Omental fat pad (tissue), 3 donors: ENCODE measurements at regions not wholly inside any gene's neighbourhood (a gene's known extent, or its start where the extent isn't known, plus 50 kb on each side); places are given as distances from the start of the nearest gene placed in this dataset.
"Not testable (repeated sequence)": the region's sequence is repeated elsewhere in the genome, so short reads cannot be mapped to it uniquely, and the experiment has no call there.

Experiments used
- ATAC-seq: fragments of 150-250 bp; one replicate; pipeline ENCODE4 v1.9.1; 2016; ENCODE audit warnings: mild to moderate bottlenecking, moderate library complexity; ENCODE audit not compliant: low FRiP score
- DNase-seq: peaks from one replicate; pipeline ENCODE4 v3.0.0-alpha.2; 2019; ENCODE audit warnings: low spot score
- TF ChIP-seq, protein P1 (sequence below), 3 donors: fragments of 450-650 bp; IDR thresholded peaks; one replicate each; pipeline ENCODE4 v1.5.1; 2016 to 2017; ENCODE audit warnings: antibody characterized with exemption in 3 of 3, mild to moderate bottlenecking in 3 of 3, moderate library complexity in 2 of 3

GRCh38 chr13:44837250-44837649 lies 152.0 kb downstream of the NUFIP1 start:
- TF ChIP-seq, protein P1, sequence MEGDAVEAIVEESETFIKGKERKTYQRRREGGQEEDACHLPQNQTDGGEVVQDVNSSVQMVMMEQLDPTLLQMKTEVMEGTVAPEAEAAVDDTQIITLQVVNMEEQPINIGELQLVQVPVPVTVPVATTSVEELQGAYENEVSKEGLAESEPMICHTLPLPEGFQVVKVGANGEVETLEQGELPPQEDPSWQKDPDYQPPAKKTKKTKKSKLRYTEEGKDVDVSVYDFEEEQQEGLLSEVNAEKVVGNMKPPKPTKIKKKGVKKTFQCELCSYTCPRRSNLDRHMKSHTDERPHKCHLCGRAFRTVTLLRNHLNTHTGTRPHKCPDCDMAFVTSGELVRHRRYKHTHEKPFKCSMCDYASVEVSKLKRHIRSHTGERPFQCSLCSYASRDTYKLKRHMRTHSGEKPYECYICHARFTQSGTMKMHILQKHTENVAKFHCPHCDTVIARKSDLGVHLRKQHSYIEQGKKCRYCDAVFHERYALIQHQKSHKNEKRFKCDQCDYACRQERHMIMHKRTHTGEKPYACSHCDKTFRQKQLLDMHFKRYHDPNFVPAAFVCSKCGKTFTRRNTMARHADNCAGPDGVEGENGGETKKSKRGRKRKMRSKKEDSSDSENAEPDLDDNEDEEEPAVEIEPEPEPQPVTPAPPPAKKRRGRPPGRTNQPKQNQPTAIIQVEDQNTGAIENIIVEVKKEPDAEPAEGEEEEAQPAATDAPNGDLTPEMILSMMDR (IDR thresholded peaks at IDR 0.05), result no peak
- DNase-seq (no peak), ATAC-seq (no peak)

GRCh38 chr13:44834404-44834803 lies 154.9 kb downstream of the NUFIP1 start:
- TF ChIP-seq, protein P1 (IDR thresholded peaks at IDR 0.05), result no peak
- no peak for DNase-seq
- ATAC-seq, result no peak

- TF ChIP-seq, protein P1 (IDR thresholded peaks at IDR 0.05), result no peak
- ATAC-seq (no peak), DNase-seq (no peak)
Observed at GRCh38 chr13:44833626-44834025, 155.6 kb downstream of the NUFIP1 start.

DNA sequence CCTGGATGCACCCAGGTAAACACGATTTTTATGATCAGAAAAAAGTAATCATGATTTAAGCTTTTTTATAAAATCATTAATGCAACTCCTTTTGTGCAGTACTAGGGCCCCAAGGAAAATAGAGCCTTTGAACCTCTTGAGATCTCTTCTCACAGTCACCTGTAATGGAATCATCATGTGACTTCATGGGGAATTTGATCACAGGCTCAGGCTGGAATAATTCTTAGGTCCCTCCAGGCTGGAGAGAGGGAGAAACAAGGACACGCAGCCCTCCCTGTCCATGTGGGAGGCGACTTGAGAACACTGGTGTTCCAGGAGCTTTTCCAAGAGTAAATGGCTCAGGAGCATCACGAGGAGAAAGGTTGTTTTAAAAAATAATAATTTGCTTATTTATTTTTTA lies 156.1 kb downstream of the NUFIP1 start:
- ATAC-seq (no peak), DNase-seq (no peak)
- TF ChIP-seq, protein P1 (IDR thresholded peaks at IDR 0.05), result no peak

DNA sequence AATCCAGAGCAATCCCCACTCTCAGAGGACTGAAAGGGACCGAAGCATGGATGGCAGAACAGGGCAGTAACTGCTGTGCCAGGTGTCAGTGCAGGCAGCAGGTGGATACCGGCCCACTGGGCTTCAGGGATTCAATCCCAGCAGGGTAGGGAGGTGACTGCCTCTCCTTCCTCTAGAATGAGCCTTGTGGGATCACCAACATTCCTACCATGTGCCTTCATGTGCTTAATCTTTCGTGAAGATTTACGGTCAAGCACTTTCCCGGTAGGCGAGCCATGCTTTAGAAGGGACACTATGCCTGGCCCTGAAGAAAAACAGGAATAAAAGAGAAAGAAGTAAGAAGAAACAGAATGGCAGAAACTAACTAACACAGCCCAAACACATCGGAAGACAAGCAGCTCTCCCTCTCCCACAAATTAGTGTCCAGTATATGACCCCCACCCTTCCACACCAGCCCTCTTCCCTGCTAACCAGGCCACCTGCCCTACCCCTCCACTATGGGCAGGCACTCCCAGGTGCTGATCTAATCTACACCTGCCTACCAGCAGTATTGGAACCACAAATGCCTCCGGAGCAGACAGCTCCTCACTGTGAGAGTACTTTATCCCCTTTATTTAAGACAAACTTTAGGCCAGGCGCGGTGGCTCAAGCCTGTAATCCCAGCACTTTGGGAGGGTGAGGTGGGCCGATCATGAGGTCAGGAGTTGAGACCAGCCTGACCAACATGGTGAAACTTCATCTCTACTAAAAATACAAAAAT lies 162.5 kb downstream of the NUFIP1 start:
- no peak for DNase-seq
- no peak for ATAC-seq
- TF ChIP-seq, protein P1 (IDR thresholded peaks at IDR 0.05), result no peak

DNA sequence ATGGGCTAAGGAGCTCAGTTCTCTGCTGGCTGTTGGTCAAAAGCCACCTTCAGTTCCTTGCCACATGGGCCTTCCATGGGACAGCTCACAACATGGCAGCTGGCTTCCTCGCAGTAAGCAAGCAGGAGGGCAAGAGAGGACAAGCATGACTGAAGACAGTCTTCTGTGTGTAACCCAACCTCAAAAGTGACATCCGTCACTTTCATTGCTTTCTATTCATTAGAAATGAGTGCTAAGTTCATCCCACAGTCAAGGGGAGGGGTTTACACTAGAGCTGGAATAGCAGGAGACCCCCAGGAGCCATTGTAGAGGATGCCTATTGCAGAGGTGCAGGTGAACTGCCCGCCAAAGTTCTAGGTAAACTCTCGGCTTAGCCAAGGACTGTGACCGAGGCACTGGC lies 163.3 kb downstream of the NUFIP1 start:
- DNase-seq, result no peak
- no peak for ATAC-seq
- TF ChIP-seq, protein P1 (IDR thresholded peaks at IDR 0.05), result no peak

DNA sequence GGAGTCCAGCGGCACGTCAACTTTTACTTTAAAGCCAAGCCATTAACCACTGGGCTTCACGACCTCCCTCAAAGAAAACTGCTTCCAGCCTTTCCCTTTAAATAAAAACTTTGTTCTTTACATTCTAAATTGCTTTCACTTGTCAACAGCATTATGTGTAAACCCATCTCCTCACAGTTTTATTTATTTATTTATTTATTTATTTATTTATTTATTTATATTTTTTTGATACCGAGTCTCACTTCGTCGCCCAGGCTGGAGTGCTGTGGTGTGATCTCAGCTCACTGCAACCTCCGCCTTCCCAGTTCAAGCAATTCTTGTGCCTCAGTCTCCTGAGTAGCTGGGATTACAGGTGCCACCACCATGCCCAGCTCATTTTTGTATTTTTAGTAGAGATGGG lies 165.7 kb downstream of the NUFIP1 start:
- not testable (repeated sequence) for ATAC-seq, DNase-seq
